Neural progenitor cell (in vitro differentiated cells): ENCODE measurements at regions not wholly inside any gene's neighbourhood (a gene's known extent, or its start where the extent isn't known, plus 50 kb on each side); places are given as distances from the start of the nearest gene placed in this dataset.

ENCODE experiments used
- DNase-seq: peaks from one replicate; pipeline ENCODE4 v3.0.0-alpha.2; 2016; ENCODE audit warnings: low spot score
- H2AFZ ChIP-seq: fragments of 200-600 bp; sonication (generic); replicated peaks from 2 replicates; pipeline ENCODE4 v1.6.1; 2016; ENCODE audit warnings: antibody characterized with exemption
- H3F3A ChIP-seq: fragments of 200-600 bp; sonication (generic); 2 replicates; pipeline ENCODE4 v1.6.1; 2016; ENCODE audit warnings: antibody characterized with exemption, low read depth
- H3K27ac ChIP-seq: fragments of 200-600 bp; sonication (generic); 2 replicates; pipeline ENCODE4 v1.5.1; 2016; ENCODE audit warnings: mild to moderate bottlenecking
- H3K27me3 ChIP-seq: fragments of 200-600 bp; sonication (generic); 2 replicates; pipeline ENCODE4 v1.6.1; 2016; ENCODE audit warnings: mild to moderate bottlenecking, moderate library complexity
- H3K36me3 ChIP-seq: fragments of 200-600 bp; sonication (generic); 2 replicates; pipeline ENCODE4 v1.5.1; 2016
- H3K4me1 ChIP-seq: fragments of 200-600 bp; sonication (generic); 2 replicates; pipeline ENCODE4 v1.6.1; 2016; ENCODE audit warnings: mixed run types
- H3K4me2 ChIP-seq: fragments of 200-600 bp; sonication (generic); 2 replicates; pipeline ENCODE4 v1.6.1; 2016
- H3K4me3 ChIP-seq: fragments of 200-600 bp; sonication (generic); 2 replicates; pipeline ENCODE4 v1.5.1; 2016
- H3K79me2 ChIP-seq: fragments of 200-600 bp; sonication (generic); 2 replicates; pipeline ENCODE4 v1.6.1; 2016; ENCODE audit warnings: low read depth
- H3K9ac ChIP-seq: fragments of 200-600 bp; sonication (generic); 2 replicates; pipeline ENCODE4 v1.6.1; 2016
- H3K9me3 ChIP-seq: fragments of 200-600 bp; sonication (generic); 2 replicates; pipeline ENCODE4 v1.5.1; 2016; ENCODE audit warnings: low read depth
- H4K20me1 ChIP-seq: fragments of 200-600 bp; sonication (generic); 2 replicates; pipeline ENCODE4 v1.6.1; 2016; ENCODE audit warnings: low read depth
- H3K27ac Mint-ChIP-seq: 3 replicates; pipeline ENCODE4 v1.8.0; 2021; ENCODE audit warnings: mixed read lengths
- H3K27me3 Mint-ChIP-seq: 2 replicates; pipeline ENCODE4 v1.8.0; 2022; ENCODE audit warnings: low read depth, mild to moderate bottlenecking, inconsistent platforms, moderate library complexity, mixed read lengths; ENCODE audit not compliant: insufficient read depth
- H3K36me3 Mint-ChIP-seq: 3 replicates; pipeline ENCODE4 v1.8.0; 2021; ENCODE audit warnings: mixed read lengths
- H3K4me1 Mint-ChIP-seq: 3 replicates; pipeline ENCODE4 v1.8.0; 2021; ENCODE audit warnings: mixed read lengths
- H3K4me3 Mint-ChIP-seq: 3 replicates; pipeline ENCODE4 v1.8.0; 2021; ENCODE audit warnings: mild to moderate bottlenecking, moderate library complexity, mixed read lengths
- H3K9me3 Mint-ChIP-seq: 3 replicates; pipeline ENCODE4 v1.8.0; 2020; ENCODE audit warnings: mixed read lengths
- CTCF ChIP-seq: fragments of 200-600 bp; sonication (generic); IDR thresholded peaks from 2 replicates; pipeline ENCODE4 v1.5.1; 2017; ENCODE audit warnings: antibody characterized with exemption, mild to moderate bottlenecking
- EZH2 ChIP-seq: fragments of 200-600 bp; sonication (generic); IDR thresholded peaks from 2 replicates; pipeline ENCODE4 v1.6.1; 2017; ENCODE audit warnings: antibody characterized with exemption, mild to moderate bottlenecking, moderate library complexity
- EZH2phosphoT487 ChIP-seq: fragments of 200-600 bp; sonication (generic); IDR thresholded peaks from 2 replicates; pipeline ENCODE4 v1.6.1; 2017; ENCODE audit warnings: antibody characterized with exemption

GRCh38 chr5:126707080-126707479 lies 69.9 kb upstream of the LMNB1 start:
- no peak overlapping the region for H2AFZ ChIP-seq
- H3K4me3 Mint-ChIP-seq: no peak overlapping the region
- no peak for DNase-seq
- H3K9me3 ChIP-seq: no peaks in the 10 kb centered on the region
- H3K27me3 Mint-ChIP-seq: peaks cover 7% of the 10 kb centered on the region
- no peaks in the 10 kb centered on the region for H3K27me3 ChIP-seq
- peaks cover 9% of the 10 kb centered on the region for H3K9me3 Mint-ChIP-seq
- TF ChIP-seq CTCF (no peak), EZH2 (no peak), EZH2phosphoT487 (no peak)
- H3K36me3 ChIP-seq: no peaks in the 10 kb centered on the region
- H3K4me1 Mint-ChIP-seq: no peaks in the 10 kb centered on the region
- no peak overlapping the region for H3K27ac Mint-ChIP-seq
- H3K27ac ChIP-seq: no peak overlapping the region
- no peak overlapping the region for H3K4me2 ChIP-seq
- H3K4me1 ChIP-seq: no peaks in the 10 kb centered on the region
- no peak overlapping the region for H3K4me3 ChIP-seq
- no peaks in the 10 kb centered on the region for H3K79me2 ChIP-seq
- H3K9ac ChIP-seq: no peak overlapping the region
- H4K20me1 ChIP-seq: no peaks in the 10 kb centered on the region
- no peaks in the 10 kb centered on the region for H3K36me3 Mint-ChIP-seq
- no peaks in the 10 kb centered on the region for H3F3A ChIP-seq

GRCh38 chr5:126715765-126716164 lies 61.2 kb upstream of the LMNB1 start:
- H3K79me2 ChIP-seq: no peaks in the 10 kb centered on the region
- no peak overlapping the region for H3K27ac Mint-ChIP-seq
- DNase-seq: no peak
- no peaks in the 10 kb centered on the region for H3K36me3 ChIP-seq
- no peaks in the 10 kb centered on the region for H3K9me3 Mint-ChIP-seq
- no peaks in the 10 kb centered on the region for H4K20me1 ChIP-seq
- no peak overlapping the region for H3K4me3 ChIP-seq
- no peaks in the 10 kb centered on the region for H3F3A ChIP-seq
- no peaks in the 10 kb centered on the region for H3K27me3 ChIP-seq
- H3K36me3 Mint-ChIP-seq: no peaks in the 10 kb centered on the region
- H3K4me2 ChIP-seq: no peak overlapping the region
- H3K4me3 Mint-ChIP-seq: no peak overlapping the region
- H3K9ac ChIP-seq: no peak overlapping the region
- no peaks in the 10 kb centered on the region for H3K9me3 ChIP-seq
- no peak for TF ChIP-seq CTCF
- TF ChIP-seq EZH2phosphoT487: no peak
- TF ChIP-seq EZH2: no peak
- H3K4me1 ChIP-seq: peaks cover 3% of the 10 kb centered on the region
- no peak overlapping the region for H2AFZ ChIP-seq
- H3K27ac ChIP-seq: no peak overlapping the region
- peaks cover 5% of the 10 kb centered on the region for H3K4me1 Mint-ChIP-seq
- H3K27me3 Mint-ChIP-seq: peaks cover 2% of the 10 kb centered on the region

DNA sequence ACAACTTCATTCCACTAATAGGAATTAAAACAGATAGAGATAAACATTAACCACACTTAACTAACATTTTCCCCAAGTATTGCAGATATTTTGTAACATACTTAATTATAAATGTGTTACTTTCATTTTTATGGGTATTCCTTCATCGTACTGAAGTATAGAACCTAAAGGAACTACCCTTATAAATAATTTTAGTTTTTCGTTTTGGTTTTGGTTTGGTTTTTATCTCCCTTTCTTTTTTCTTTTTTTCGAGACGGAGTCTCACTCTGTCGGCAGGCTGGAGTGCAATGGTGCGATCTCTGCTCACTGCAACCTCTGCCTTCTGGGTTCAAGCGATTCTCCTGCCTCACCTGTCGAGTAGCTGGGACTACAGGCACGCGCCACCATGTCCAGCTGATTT lies 60.1 kb upstream of the LMNB1 start:
- no peaks in the 10 kb centered on the region for H3K9me3 Mint-ChIP-seq
- no peaks in the 10 kb centered on the region for H3K79me2 ChIP-seq
- TF ChIP-seq CTCF: no peak
- TF ChIP-seq EZH2phosphoT487: no peak
- TF ChIP-seq EZH2: no peak
- H3K27me3 ChIP-seq: no peaks in the 10 kb centered on the region
- DNase-seq: no peak
- peaks cover 5% of the 10 kb centered on the region for H3K4me1 Mint-ChIP-seq
- H3K27me3 Mint-ChIP-seq: peaks cover 2% of the 10 kb centered on the region
- no peak overlapping the region for H3K4me3 Mint-ChIP-seq
- no peaks in the 10 kb centered on the region for H3K36me3 ChIP-seq
- peaks cover 3% of the 10 kb centered on the region for H3K4me1 ChIP-seq
- H3K27ac Mint-ChIP-seq: no peak overlapping the region
- no peak overlapping the region for H2AFZ ChIP-seq
- H3K9me3 ChIP-seq: no peaks in the 10 kb centered on the region
- no peaks in the 10 kb centered on the region for H4K20me1 ChIP-seq
- no peak overlapping the region for H3K9ac ChIP-seq
- H3K4me3 ChIP-seq: no peak overlapping the region
- H3F3A ChIP-seq: no peaks in the 10 kb centered on the region
- no peak overlapping the region for H3K4me2 ChIP-seq
- no peaks in the 10 kb centered on the region for H3K36me3 Mint-ChIP-seq
- H3K27ac ChIP-seq: no peak overlapping the region
